ENCODE measurements at regions not wholly inside any gene's neighbourhood (a gene's known extent, or its start where the extent isn't known, plus 50 kb on each side); places are given as distances from the start of the nearest gene placed in this dataset.

GRCh38 chr3:36305929-36306520 lies 74.3 kb upstream of the STAC start:
- ATAC-seq, result no peak
- TF ChIP-seq ZNF70 (CRISPR knock-in tag; IDR thresholded peaks at IDR 0.05) (no peak), ARNTL (CRISPR knock-in tag; IDR thresholded peaks at IDR 0.05; ENCODE audit: borderline replicate concordance, low read depth) (no peak), ZFP30 (CRISPR knock-in tag; IDR thresholded peaks at IDR 0.05) (no peak), TOX (CRISPR knock-in tag; IDR thresholded peaks at IDR 0.05; ENCODE audit: borderline replicate concordance) (no peak), GLIS3 (CRISPR knock-in tag; IDR thresholded peaks at IDR 0.05) (no peak), ZNF565 (CRISPR knock-in tag; conservative IDR thresholded peaks at IDR 0.05; ENCODE audit: low read depth) (no peak), CSRNP3 (CRISPR knock-in tag; IDR thresholded peaks at IDR 0.05) (no peak), SNAI2 (CRISPR knock-in tag; IDR thresholded peaks at IDR 0.05) (no peak), CREB5 (CRISPR knock-in tag; IDR thresholded peaks at IDR 0.05; ENCODE audit: low read depth) (no peak), ISL1 (CRISPR knock-in tag; IDR thresholded peaks at IDR 0.05) (no peak), PATZ1 (CRISPR knock-in tag; IDR thresholded peaks at IDR 0.05; ENCODE audit: borderline replicate concordance) (no peak), TCF4 (CRISPR knock-in tag; IDR thresholded peaks at IDR 0.05; ENCODE audit: borderline replicate concordance) (no peak), POU6F1 (CRISPR knock-in tag; IDR thresholded peaks at IDR 0.05; ENCODE audit: borderline replicate concordance, low read depth) (no peak), PPARA (CRISPR knock-in tag; IDR thresholded peaks at IDR 0.05; ENCODE audit: borderline replicate concordance) (no peak), ZFP3 (CRISPR knock-in tag; IDR thresholded peaks at IDR 0.05) (no peak)

- TF ChIP-seq ISL1 (CRISPR knock-in tag; IDR thresholded peaks at IDR 0.05), result peak; percentile 72
- TF ChIP-seq ZC3H10 (CRISPR knock-in tag; IDR thresholded peaks at IDR 0.05), result peak; percentile 63; the same call in 1 of the 2 replicates
- TF ChIP-seq RARB (CRISPR knock-in tag; IDR thresholded peaks at IDR 0.05), result no peak
- ATAC-seq, result peak; percentile 76
Measured at GRCh38 chr3:36309092-36309491, 71.2 kb upstream of the STAC start.

GRCh38 chr3:36312351-36312750 lies 68.0 kb upstream of the STAC start:
- 0 out of 3 replicates have a peak, but pooled peaks have one; percentile 40 for ATAC-seq
- TF ChIP-seq RARB (CRISPR knock-in tag; IDR thresholded peaks at IDR 0.05) (no peak), TSHZ2 (CRISPR knock-in tag; IDR thresholded peaks at IDR 0.05) (no peak), ESRRG (CRISPR knock-in tag; IDR thresholded peaks at IDR 0.05) (no peak), OSR1 (CRISPR knock-in tag; IDR thresholded peaks at IDR 0.05) (no peak), ARNTL (CRISPR knock-in tag; IDR thresholded peaks at IDR 0.05; ENCODE audit: borderline replicate concordance, low read depth) (no peak), PATZ1 (CRISPR knock-in tag; IDR thresholded peaks at IDR 0.05; ENCODE audit: borderline replicate concordance) (no peak), CREB5 (CRISPR knock-in tag; IDR thresholded peaks at IDR 0.05; ENCODE audit: low read depth) (no peak), ZC3H10 (CRISPR knock-in tag; IDR thresholded peaks at IDR 0.05) (no peak), TOX (CRISPR knock-in tag; IDR thresholded peaks at IDR 0.05; ENCODE audit: borderline replicate concordance) (no peak), BACH2 (CRISPR knock-in tag; IDR thresholded peaks at IDR 0.05; ENCODE audit: borderline replicate concordance) (no peak), GLIS3 (CRISPR knock-in tag; IDR thresholded peaks at IDR 0.05) (no peak), ZNF70 (CRISPR knock-in tag; IDR thresholded peaks at IDR 0.05) (no peak), POU6F1 (CRISPR knock-in tag; IDR thresholded peaks at IDR 0.05; ENCODE audit: borderline replicate concordance, low read depth) (no peak), ZNF565 (CRISPR knock-in tag; conservative IDR thresholded peaks at IDR 0.05; ENCODE audit: low read depth) (no peak)
